SK-N-SH (cell line): ENCODE measurements at regions not wholly inside any gene's neighbourhood (a gene's known extent, or its start where the extent isn't known, plus 50 kb on each side); places are given as distances from the start of the nearest gene placed in this dataset.

Experiments used
- CTCF ChIA-PET: fragments of 300-600, 350-600 bp; formaldehyde crosslinking; extraction: SDS; loops from one replicate; lab custom pipeline; 2021; lab: Yijun Ruan, JAX
- POLR2A ChIA-PET: fragments of 350-600 bp; sonication (Branson Sonifier 250); formaldehyde crosslinking; extraction: SDS; loops from one replicate; lab custom pipeline; 2020; ENCODE audit warnings: antibody characterized with exemption, inconsistent platforms; lab: Yijun Ruan, JAX
- DNase-seq: peaks from one replicate; pipeline ENCODE4 v3.0.0; 2012
- H2AFZ ChIP-seq: fragments of 200-600 bp; sonication (generic); 2 replicates; pipeline ENCODE4 v1.8.1; 2016; ENCODE audit warnings: antibody characterized with exemption, mild to moderate bottlenecking, low read depth
- H3F3A ChIP-seq: fragments of 200-600 bp; sonication (generic); replicated peaks from 2 replicates; pipeline ENCODE3; 2016; ENCODE audit warnings: antibody characterized with exemption, mild to moderate bottlenecking; ENCODE audit not compliant: insufficient read depth
- H3K27ac ChIP-seq, 2 experiments: fragments of 200-500 bp in 1 of 2; fragments of 200-600 bp in 1 of 2; sonication (Bioruptor generic) in 1 of 2; sonication (generic), shearing (Covaris generic) in 1 of 2; 2 replicates each; pipeline versions ENCODE4 v1.5.1 to v1.6.1; 2014 to 2016; ENCODE audit warnings: low read depth in 2 of 2, inconsistent platforms in 1 of 2, low read length in 1 of 2, mild to moderate bottlenecking in 1 of 2, mixed read lengths in 1 of 2
- H3K27me3 ChIP-seq: fragments of 200-600 bp; sonication (generic), shearing (Covaris generic); 2 replicates; pipeline ENCODE4 v1.6.1; 2016; ENCODE audit warnings: mixed run types; ENCODE audit not compliant: insufficient read depth
- H3K36me3 ChIP-seq, 2 experiments: fragments of 200-500 bp in 1 of 2; fragments of 200-600 bp in 1 of 2; sonication (Bioruptor generic) in 1 of 2; sonication (generic) in 1 of 2; replicated peaks in 1 of 2; 2 replicates each; pipeline versions ENCODE3 to v1.5.1; 2014 to 2016; ENCODE audit warnings: low read length in 1 of 2, mild to moderate bottlenecking in 1 of 2; ENCODE audit not compliant: insufficient read depth in 2 of 2, control insufficient read depth in 1 of 2
- H3K4me1 ChIP-seq, 2 experiments: fragments of 200-500 bp in 1 of 2; fragments of 200-600 bp in 1 of 2; sonication (Bioruptor generic) in 1 of 2; sonication (generic), shearing (Covaris generic) in 1 of 2; 2 replicates each; pipeline versions ENCODE4 v1.5.1 to v1.6.1; 2014 to 2016; ENCODE audit warnings: low read depth in 1 of 2, low read length in 1 of 2, mixed run types in 1 of 2; ENCODE audit not compliant: insufficient read depth in 2 of 2, control insufficient read depth in 1 of 2
- H3K4me2 ChIP-seq: fragments of 200-600 bp; sonication (generic), shearing (Covaris generic); 2 replicates; pipeline ENCODE4 v1.6.1; 2017; ENCODE audit warnings: mixed run types
- H3K4me3 ChIP-seq, 2 experiments: fragments of 200-500 bp in 1 of 2; fragments of 200-600 bp in 1 of 2; sonication (Bioruptor generic) in 1 of 2; sonication (generic), shearing (Covaris generic) in 1 of 2; 2 replicates each; pipeline versions ENCODE4 v1.5.1 to v1.8.1; 2014 to 2016; ENCODE audit warnings: low read depth in 2 of 2, inconsistent platforms in 1 of 2, low read length in 1 of 2, mild to moderate bottlenecking in 1 of 2, mixed read lengths in 1 of 2, moderate library complexity in 1 of 2
- H3K79me2 ChIP-seq: fragments of 200-600 bp; sonication (generic); 2 replicates; pipeline ENCODE4 v1.8.1; 2017; ENCODE audit warnings: mild to moderate bottlenecking; ENCODE audit not compliant: insufficient read depth
- H3K9ac ChIP-seq: fragments of 200-600 bp; sonication (generic); 2 replicates; pipeline ENCODE4 v1.6.1; 2017; ENCODE audit warnings: mixed run types
- H3K9me2 ChIP-seq: fragments of 200-600 bp; sonication (generic); 2 replicates; pipeline ENCODE4 v1.6.1; 2017; ENCODE audit warnings: mixed run types
- H3K9me3 ChIP-seq: fragments of 200-600 bp; sonication (generic); 2 replicates; pipeline ENCODE4 v1.6.1; 2017; ENCODE audit warnings: mixed run types, mild to moderate bottlenecking, moderate library complexity
- H4K20me1 ChIP-seq: fragments of 200-600 bp; sonication (generic); 2 replicates; pipeline ENCODE4 v1.6.1; 2017; ENCODE audit warnings: mild to moderate bottlenecking, mixed run types; ENCODE audit not compliant: insufficient read depth
- CTCF ChIP-seq: fragments of 200-600 bp; sonication (generic); IDR thresholded peaks from 2 replicates; pipeline ENCODE4 v1.6.1; 2017; ENCODE audit warnings: antibody characterized with exemption, mild to moderate bottlenecking, moderate library complexity
- ELF1 ChIP-seq: IDR thresholded peaks from 2 replicates; pipeline ENCODE4 v1.4.0; 2012
- EP300 ChIP-seq, 2 experiments: IDR thresholded peaks; 2 replicates each; pipeline versions ENCODE4 v1.4.0 to v1.6.1; 2012; ENCODE audit warnings: borderline replicate concordance in 1 of 2, low read depth in 1 of 2, low read length in 1 of 2
- EZH2phosphoT487 ChIP-seq: fragments of 200-600 bp; sonication (generic); IDR thresholded peaks from 2 replicates; pipeline ENCODE4 v1.6.1; 2017; ENCODE audit warnings: low read depth, mixed run types, mild to moderate bottlenecking, antibody characterized with exemption, moderate library complexity, borderline replicate concordance
- FOSL2 ChIP-seq: IDR thresholded peaks from 2 replicates; pipeline ENCODE4 v1.4.0; 2012; ENCODE audit warnings: low read depth, mild to moderate bottlenecking, moderate library complexity, borderline replicate concordance
- FOXJ3 ChIP-seq: sonication (generic); formaldehyde crosslinking; IDR thresholded peaks from 2 replicates; pipeline ENCODE4 v1.5.1; 2020; ENCODE audit warnings: mild to moderate bottlenecking, missing genetic modification reagents
- GABPA ChIP-seq: IDR thresholded peaks from 2 replicates; pipeline ENCODE4 v1.4.0; 2012; ENCODE audit warnings: low read depth, mild to moderate bottlenecking
- IRF3 ChIP-seq: fragments of 150-350 bp; IDR thresholded peaks from 2 replicates; pipeline ENCODE4 v1.6.1; 2016; ENCODE audit warnings: mild to moderate bottlenecking, low read depth, low read length
- JUND ChIP-seq: IDR thresholded peaks from 2 replicates; pipeline ENCODE4 v1.4.0; 2012
- MXI1 ChIP-seq: IDR thresholded peaks from 2 replicates; pipeline ENCODE4 v1.6.1; 2012; ENCODE audit warnings: mild to moderate bottlenecking, low read depth, low read length, improper control_type of control experiment
- NFIC ChIP-seq: IDR thresholded peaks from 2 replicates; pipeline ENCODE4 v1.4.0; 2012; ENCODE audit warnings: borderline replicate concordance
- PBX3 ChIP-seq: IDR thresholded peaks from 2 replicates; pipeline ENCODE4; 2012
- RAD21 ChIP-seq: IDR thresholded peaks from 2 replicates; pipeline ENCODE4 v1.6.1; 2012; ENCODE audit warnings: mild to moderate bottlenecking, low read length
- RCOR1 ChIP-seq: fragments of 150-350 bp; IDR thresholded peaks from 2 replicates; pipeline ENCODE4 v1.6.1; 2017; ENCODE audit warnings: antibody characterized with exemption, low read length
- RXRA ChIP-seq: IDR thresholded peaks from 2 replicates; pipeline ENCODE4 v1.4.0; 2012; ENCODE audit warnings: low read depth, mild to moderate bottlenecking, borderline replicate concordance
- TAF1 ChIP-seq: IDR thresholded peaks from 2 replicates; pipeline ENCODE4 v1.6.1; 2012; ENCODE audit warnings: low read depth, mild to moderate bottlenecking, low read length, moderate library complexity, borderline replicate concordance
- TCF12 ChIP-seq: IDR thresholded peaks from 2 replicates; pipeline ENCODE4 v1.4.0; 2012
- USF1 ChIP-seq: IDR thresholded peaks from 2 replicates; pipeline ENCODE4 v1.4.0; 2012; ENCODE audit warnings: low read depth, borderline replicate concordance
- TF ChIP-seq, protein P1 (sequence below): IDR thresholded peaks from 2 replicates; pipeline ENCODE4 v1.4.0; 2012; ENCODE audit warnings: low read depth

DNA sequence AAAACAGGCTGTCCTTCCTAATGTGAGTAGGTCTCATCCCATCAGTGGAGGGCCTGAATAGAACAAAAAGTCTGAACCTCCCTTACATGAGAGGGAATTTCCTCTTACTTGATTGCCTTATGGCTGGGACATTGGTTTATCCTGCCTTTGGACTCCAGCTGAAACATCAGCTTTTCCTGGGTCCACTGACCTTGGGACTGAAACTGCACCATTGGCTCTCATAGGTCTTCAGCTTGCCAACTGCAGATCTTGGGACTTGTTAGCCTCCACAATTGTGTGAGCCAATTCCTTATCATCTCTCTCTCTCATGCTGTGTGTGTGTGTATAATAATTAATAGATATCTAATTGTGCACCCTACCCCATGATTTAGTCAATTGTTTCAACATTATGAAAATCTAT lies 375.3 kb upstream of the DDI1 start:
- no peak overlapping the region for H3K9ac ChIP-seq
- CTCF ChIA-PET: interaction anchor here (2.1 to 3.6 kb wide), 2 partner anchors 10 to 404 kb away, joined by 7 to 15 read pairs; no protein-coding TSS in a partner anchor
- H3F3A ChIP-seq: peaks cover 4% of the 10 kb centered on the region
- no peaks in the 10 kb centered on the region for H3K27me3 ChIP-seq
- H3K9me3 ChIP-seq: no peaks in the 10 kb centered on the region
- H3K4me2 ChIP-seq: no peak overlapping the region
- no peaks in the 10 kb centered on the region for H4K20me1 ChIP-seq
- H3K27ac ChIP-seq: no peak overlapping the region; a peak in 1 of 4 replicates
- no peak overlapping the region for H2AFZ ChIP-seq
- H3K4me1 ChIP-seq: peaks cover 4 to 8% of the 10 kb centered on the region in 2 experiments; a peak in 3 of 4 replicates
- POLR2A ChIA-PET: no interaction called here
- no peak for TF ChIP-seq RAD21
- no peak for TF ChIP-seq JUND
- TF ChIP-seq MXI1: no peak
- no peak for TF ChIP-seq FOSL2
- TF ChIP-seq RXRA: no peak
- no peak for TF ChIP-seq RCOR1
- no peak for TF ChIP-seq GABPA
- TF ChIP-seq, protein P1, sequence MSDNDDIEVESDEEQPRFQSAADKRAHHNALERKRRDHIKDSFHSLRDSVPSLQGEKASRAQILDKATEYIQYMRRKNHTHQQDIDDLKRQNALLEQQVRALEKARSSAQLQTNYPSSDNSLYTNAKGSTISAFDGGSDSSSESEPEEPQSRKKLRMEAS: no peak
- TF ChIP-seq ELF1: no peak
- no peak for TF ChIP-seq IRF3
- no peak for TF ChIP-seq FOXJ3 (CRISPR knock-in tag)
- TF ChIP-seq PBX3: no peak
- TF ChIP-seq TCF12: no peak
- no peak for TF ChIP-seq CTCF
- no peak for TF ChIP-seq NFIC
- TF ChIP-seq EZH2phosphoT487: no peak
- no peak for TF ChIP-seq TAF1
- no peak for TF ChIP-seq USF1
- no peak for TF ChIP-seq EP300 (IDR thresholded peaks at IDR 0.05; ENCODE audit: borderline replicate concordance in 1 of 2, low read depth in 1 of 2, low read length in 1 of 2)
- no peaks in the 10 kb centered on the region for H3K9me2 ChIP-seq
- no peak for DNase-seq
- H3K4me3 ChIP-seq: no peak overlapping the region
- H3K36me3 ChIP-seq: no peaks in the 10 kb centered on the region
- no peaks in the 10 kb centered on the region for H3K79me2 ChIP-seq
